ENCODE measurements at regions not wholly inside any gene's neighbourhood (a gene's known extent, or its start where the extent isn't known, plus 50 kb on each side); places are given as distances from the start of the nearest gene placed in this dataset.

DNA sequence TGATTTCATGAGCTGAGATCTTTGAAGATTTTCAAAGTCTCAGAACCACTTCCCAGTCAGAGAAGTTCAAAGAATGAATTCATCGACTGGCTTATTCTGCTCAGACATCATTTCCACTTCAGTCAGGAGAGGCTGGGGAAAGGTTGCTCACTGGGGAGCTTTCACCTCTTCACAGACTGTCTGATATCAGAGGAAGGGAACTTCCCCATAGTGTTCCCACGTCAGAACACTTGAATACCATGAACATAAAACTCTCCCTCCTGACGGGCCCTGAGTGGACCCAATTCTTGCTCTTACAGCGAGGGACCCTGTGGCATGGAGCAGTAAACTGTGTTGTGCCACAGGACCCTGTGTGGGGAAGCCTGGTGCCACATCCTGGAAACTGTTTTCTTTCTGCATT, 492.6 kb downstream of the COG6 start:
- no peaks in the 10 kb centered on the region for H3K36me3 ChIP-seq
- WGBS, 3 donors, result 95% methylated on average over 4 of the region's 4 CpGs
- no peak for DNase-seq
- intact Hi-C loops (cut with DNase I), result loop anchor here in 1 of 4 donors (10.0 kb wide), 1 partner anchor 73 kb away; no protein-coding TSS in a partner anchor
- no peaks in the 10 kb centered on the region for H3K9me3 ChIP-seq
- H3K27me3 ChIP-seq, result no peaks in the 10 kb centered on the region
- no peak overlapping the region for H3K4me3 ChIP-seq
- H3K27ac ChIP-seq, result no peak overlapping the region
- peaks cover 9% of the 10 kb centered on the region for H3K4me1 ChIP-seq (ENCODE audit: insufficient read depth)
- TF ChIP-seq CTCF (IDR thresholded peaks at IDR 0.05) (no peak), POLR2A (IDR thresholded peaks at IDR 0.05) (no peak), EP300 (IDR thresholded peaks at IDR 0.05) (no peak)

DNA sequence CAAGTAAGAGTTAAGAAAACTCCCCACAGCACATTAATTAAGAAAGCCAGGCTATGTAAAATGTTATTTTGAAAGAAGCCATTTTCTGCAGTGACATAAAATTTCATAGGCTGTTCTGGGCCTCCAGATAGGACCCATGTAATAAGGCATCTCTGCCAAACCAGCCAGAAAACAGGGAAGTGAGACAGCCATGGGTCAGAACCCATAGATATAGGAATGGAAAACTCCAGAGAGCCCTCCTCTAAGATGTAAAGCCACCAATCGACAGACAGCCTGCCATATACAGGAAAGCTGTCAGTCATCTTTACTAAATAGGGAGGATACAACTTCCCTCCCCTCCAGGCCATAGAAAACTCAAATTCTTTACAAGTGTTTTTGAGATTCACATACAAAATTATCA, 493.3 kb downstream of the COG6 start:
- Histone ChIP-seq H3K9me3 (no peaks in the 10 kb centered on the region), H3K4me1 (ENCODE audit: insufficient read depth) (peaks cover 9% of the 10 kb centered on the region), H3K27ac (peak overlapping the region in 1 of 2 donors; percentile 77), H3K36me3 (no peaks in the 10 kb centered on the region), H3K27me3 (no peaks in the 10 kb centered on the region), H3K4me3 (no peak overlapping the region)
- TF ChIP-seq EP300 (IDR thresholded peaks at IDR 0.05) (no peak), CTCF (IDR thresholded peaks at IDR 0.05) (no peak), POLR2A (IDR thresholded peaks at IDR 0.05) (no peak)
- intact Hi-C loops (cut with DNase I), result loop anchor here in 1 of 4 donors (10.0 kb wide), 1 partner anchor 74 kb away; no protein-coding TSS in a partner anchor
- WGBS, 3 donors, result 90 to 100% (median 94%) methylated on average over 1 of the region's 1 CpG
- no peak for DNase-seq

- Histone ChIP-seq H3K27ac (peak overlapping the region in 1 of 2 donors; percentile 77), H3K4me3 (no peak overlapping the region), H3K27me3 (no peaks in the 10 kb centered on the region), H3K4me1 (ENCODE audit: insufficient read depth) (peaks cover 9% of the 10 kb centered on the region), H3K36me3 (no peaks in the 10 kb centered on the region), H3K9me3 (no peaks in the 10 kb centered on the region)
- peak; percentile 40 to 67 (median 54) for DNase-seq
- intact Hi-C loops (cut with DNase I), result loop anchor here in 1 of 4 donors (10.0 kb wide), 1 partner anchor 75 kb away; no protein-coding TSS in a partner anchor
- no peak for TF ChIP-seq CTCF (IDR thresholded peaks at IDR 0.05)
- no peak for TF ChIP-seq POLR2A (IDR thresholded peaks at IDR 0.05)
- 10 to 22% (median 19%) methylated on average over 6 of the region's 6 CpGs for WGBS, 3 donors
These were observed 494.3 kb downstream of the COG6 start for GRCh38 chr13:40149611-40150274.

- no peak overlapping the region for H3K4me3 ChIP-seq
- no peaks in the 10 kb centered on the region for H3K9me3 ChIP-seq
- TF ChIP-seq CTCF (IDR thresholded peaks at IDR 0.05) (no peak), POLR2A (IDR thresholded peaks at IDR 0.05) (no peak), EP300 (IDR thresholded peaks at IDR 0.05) (no peak)
- intact Hi-C loops (cut with DNase I), result no loop called here
- no peak overlapping the region for H3K27ac ChIP-seq
- 93 to 100% (median 98%) methylated on average over 2 of the region's 2 CpGs for WGBS, 3 donors
- DNase-seq, result no peak
- no peaks in the 10 kb centered on the region for H3K27me3 ChIP-seq
- H3K4me1 ChIP-seq (ENCODE audit: insufficient read depth), result peaks cover 4% of the 10 kb centered on the region
- no peaks in the 10 kb centered on the region for H3K36me3 ChIP-seq
These were observed 496.2 kb downstream of the COG6 start for GRCh38 chr13:40151673-40152072.
